ENCODE measurements at regions not wholly inside any gene's neighbourhood (a gene's known extent, or its start where the extent isn't known, plus 50 kb on each side); places are given as distances from the start of the nearest gene placed in this dataset.

DNA sequence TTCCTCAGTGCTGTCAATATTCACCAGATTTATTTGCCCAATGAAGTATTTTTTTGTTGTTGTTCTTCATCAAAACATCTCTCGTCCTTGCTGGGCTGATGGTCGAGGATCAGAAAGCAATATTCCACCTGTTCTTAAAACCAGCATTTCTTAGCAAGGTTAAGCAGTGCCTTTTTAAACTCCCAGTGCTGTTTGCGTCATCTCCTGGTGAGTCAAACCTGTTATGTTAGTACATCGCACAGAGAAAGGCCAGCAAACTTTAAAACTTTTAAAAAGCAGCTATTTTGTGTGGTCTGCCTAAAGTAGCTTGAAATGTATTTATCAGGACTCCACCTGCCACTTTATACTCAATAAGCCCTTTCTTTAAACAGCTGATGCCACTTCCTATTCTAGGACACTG lies 802.0 kb downstream of the KCNA4 start:
- no peak for TF ChIP-seq CTCF (IDR thresholded peaks at IDR 0.05; ENCODE audit: extremely low read depth in 1 of 2, insufficient read depth in 1 of 2, low read depth in 1 of 2, low read length in 2 of 2)
- TF ChIP-seq EZH2 (IDR thresholded peaks at IDR 0.05; ENCODE audit: borderline replicate concordance, low read depth, low read length, severe bottlenecking), result no peak
- TF ChIP-seq MAX (IDR thresholded peaks at IDR 0.05; ENCODE audit: insufficient read depth, insufficient read length), result no peak
- no peak for TF ChIP-seq POLR2A (IDR thresholded peaks at IDR 0.05; ENCODE audit: low read depth, low read length)
- no peak for TF ChIP-seq JUN (IDR thresholded peaks at IDR 0.05; ENCODE audit: borderline replicate concordance, insufficient read depth, insufficient read length, low read depth)
- no peak for TF ChIP-seq MYC (IDR thresholded peaks at IDR 0.05; ENCODE audit: low read depth, low read length)
- no peak for TF ChIP-seq POLR2AphosphoS5 (IDR thresholded peaks at IDR 0.05; ENCODE audit: insufficient read depth, low read depth, low read length)
- TF ChIP-seq FOS (IDR thresholded peaks at IDR 0.05; ENCODE audit: borderline replicate concordance, insufficient read depth, low read length), result no peak
